ENCODE measurements at regions not wholly inside any gene's neighbourhood (a gene's known extent, or its start where the extent isn't known, plus 50 kb on each side); places are given as distances from the start of the nearest gene placed in this dataset.

- Mint-ChIP-seq H3K4me3 (no peak overlapping the region), H3K4me1 (ENCODE audit: low read depth) (no peaks in the 10 kb centered on the region), H3K27ac (no peak overlapping the region), H3K9me3 (peaks cover 4% of the 10 kb centered on the region), H3K27me3 (ENCODE audit: insufficient read depth) (no peaks in the 10 kb centered on the region), H3K36me3 (ENCODE audit: low read depth) (no peaks in the 10 kb centered on the region)
- intact Hi-C loops (cut with micrococcal nuclease): no loop called here
- no peak for DNase-seq (ENCODE audit: low spot score)
Measured at GRCh38 chr5:125597338-125597737, 825.9 kb upstream of the GRAMD2B start.

GRCh38 chr5:125600559-125600958, 822.6 kb upstream of the GRAMD2B start:
- H3K27ac Mint-ChIP-seq: no peak overlapping the region
- H3K27me3 Mint-ChIP-seq (ENCODE audit: insufficient read depth): no peaks in the 10 kb centered on the region
- no peaks in the 10 kb centered on the region for H3K36me3 Mint-ChIP-seq (ENCODE audit: low read depth)
- no peaks in the 10 kb centered on the region for H3K4me1 Mint-ChIP-seq (ENCODE audit: low read depth)
- H3K4me3 Mint-ChIP-seq: no peak overlapping the region
- no peak for DNase-seq (ENCODE audit: low spot score)
- H3K9me3 Mint-ChIP-seq: peaks cover 4% of the 10 kb centered on the region
- intact Hi-C loops (cut with micrococcal nuclease): no loop called here

GRCh38 chr5:125602184-125602583, 821.0 kb upstream of the GRAMD2B start:
- no peaks in the 10 kb centered on the region for H3K36me3 Mint-ChIP-seq (ENCODE audit: low read depth)
- intact Hi-C loops (cut with micrococcal nuclease): no loop called here
- no peak overlapping the region for H3K27ac Mint-ChIP-seq
- H3K4me1 Mint-ChIP-seq (ENCODE audit: low read depth): no peaks in the 10 kb centered on the region
- no peak overlapping the region for H3K4me3 Mint-ChIP-seq
- H3K9me3 Mint-ChIP-seq: peaks cover 4% of the 10 kb centered on the region
- no peak for DNase-seq (ENCODE audit: low spot score)
- no peaks in the 10 kb centered on the region for H3K27me3 Mint-ChIP-seq (ENCODE audit: insufficient read depth)

- Mint-ChIP-seq H3K4me1 (ENCODE audit: low read depth) (no peaks in the 10 kb centered on the region), H3K4me3 (no peak overlapping the region), H3K36me3 (ENCODE audit: low read depth) (no peaks in the 10 kb centered on the region), H3K27me3 (ENCODE audit: insufficient read depth) (no peaks in the 10 kb centered on the region), H3K27ac (no peak overlapping the region), H3K9me3 (peaks cover 4% of the 10 kb centered on the region)
- DNase-seq (ENCODE audit: low spot score): no peak
- intact Hi-C loops (cut with micrococcal nuclease): no loop called here
Measured at GRCh38 chr5:125603321-125603720, 819.9 kb upstream of the GRAMD2B start.

- H3K36me3 Mint-ChIP-seq (ENCODE audit: low read depth): no peaks in the 10 kb centered on the region
- peaks cover 4% of the 10 kb centered on the region for H3K9me3 Mint-ChIP-seq
- intact Hi-C loops (cut with micrococcal nuclease): no loop called here
- no peak for DNase-seq (ENCODE audit: low spot score)
- H3K27ac Mint-ChIP-seq: no peak overlapping the region
- no peaks in the 10 kb centered on the region for H3K27me3 Mint-ChIP-seq (ENCODE audit: insufficient read depth)
- no peak overlapping the region for H3K4me3 Mint-ChIP-seq
- no peaks in the 10 kb centered on the region for H3K4me1 Mint-ChIP-seq (ENCODE audit: low read depth)
Measured at GRCh38 chr5:125604104-125604503, 819.1 kb upstream of the GRAMD2B start.

- no peaks in the 10 kb centered on the region for H3K4me1 Mint-ChIP-seq (ENCODE audit: low read depth)
- no peak overlapping the region for H3K27ac Mint-ChIP-seq
- no peaks in the 10 kb centered on the region for H3K27me3 Mint-ChIP-seq (ENCODE audit: insufficient read depth)
- H3K36me3 Mint-ChIP-seq (ENCODE audit: low read depth): no peaks in the 10 kb centered on the region
- H3K9me3 Mint-ChIP-seq: no peaks in the 10 kb centered on the region
- intact Hi-C loops (cut with micrococcal nuclease): no loop called here
- H3K4me3 Mint-ChIP-seq: no peak overlapping the region
- DNase-seq (ENCODE audit: low spot score): no peak
Measured at GRCh38 chr5:125607018-125607417, 816.2 kb upstream of the GRAMD2B start.

- no peaks in the 10 kb centered on the region for H3K36me3 Mint-ChIP-seq (ENCODE audit: low read depth)
- no peak overlapping the region for H3K27ac Mint-ChIP-seq
- intact Hi-C loops (cut with micrococcal nuclease): no loop called here
- H3K4me3 Mint-ChIP-seq: no peak overlapping the region
- no peaks in the 10 kb centered on the region for H3K9me3 Mint-ChIP-seq
- H3K4me1 Mint-ChIP-seq (ENCODE audit: low read depth): no peaks in the 10 kb centered on the region
- H3K27me3 Mint-ChIP-seq (ENCODE audit: insufficient read depth): no peaks in the 10 kb centered on the region
- DNase-seq (ENCODE audit: low spot score): no peak
Measured at GRCh38 chr5:125609011-125609410, 814.2 kb upstream of the GRAMD2B start.

- Mint-ChIP-seq H3K4me3 (no peak overlapping the region), H3K27me3 (ENCODE audit: insufficient read depth) (no peaks in the 10 kb centered on the region), H3K36me3 (ENCODE audit: low read depth) (no peaks in the 10 kb centered on the region), H3K27ac (no peak overlapping the region), H3K4me1 (ENCODE audit: low read depth) (no peaks in the 10 kb centered on the region), H3K9me3 (no peaks in the 10 kb centered on the region)
- intact Hi-C loops (cut with micrococcal nuclease): no loop called here
- DNase-seq (ENCODE audit: low spot score): no peak
Measured at GRCh38 chr5:125610892-125611291, 812.3 kb upstream of the GRAMD2B start.

GRCh38 chr5:125611541-125611940, 811.7 kb upstream of the GRAMD2B start:
- Mint-ChIP-seq H3K27me3 (ENCODE audit: insufficient read depth) (no peaks in the 10 kb centered on the region), H3K4me1 (ENCODE audit: low read depth) (no peaks in the 10 kb centered on the region), H3K27ac (no peak overlapping the region), H3K36me3 (ENCODE audit: low read depth) (no peaks in the 10 kb centered on the region), H3K9me3 (no peaks in the 10 kb centered on the region), H3K4me3 (no peak overlapping the region)
- no peak for DNase-seq (ENCODE audit: low spot score)
- intact Hi-C loops (cut with micrococcal nuclease): no loop called here

- intact Hi-C loops (cut with micrococcal nuclease): no loop called here
- H3K27me3 Mint-ChIP-seq (ENCODE audit: insufficient read depth): no peaks in the 10 kb centered on the region
- H3K9me3 Mint-ChIP-seq: no peaks in the 10 kb centered on the region
- H3K36me3 Mint-ChIP-seq (ENCODE audit: low read depth): no peaks in the 10 kb centered on the region
- H3K27ac Mint-ChIP-seq: no peak overlapping the region
- DNase-seq (ENCODE audit: low spot score): no peak
- H3K4me3 Mint-ChIP-seq: no peak overlapping the region
- H3K4me1 Mint-ChIP-seq (ENCODE audit: low read depth): no peaks in the 10 kb centered on the region
Measured at GRCh38 chr5:125612181-125612721, 811.0 kb upstream of the GRAMD2B start.

GRCh38 chr5:125612776-125613175, 810.4 kb upstream of the GRAMD2B start:
- Mint-ChIP-seq H3K36me3 (ENCODE audit: low read depth) (no peaks in the 10 kb centered on the region), H3K27ac (no peak overlapping the region), H3K4me1 (ENCODE audit: low read depth) (no peaks in the 10 kb centered on the region), H3K27me3 (ENCODE audit: insufficient read depth) (no peaks in the 10 kb centered on the region), H3K4me3 (no peak overlapping the region), H3K9me3 (no peaks in the 10 kb centered on the region)
- intact Hi-C loops (cut with micrococcal nuclease): no loop called here
- DNase-seq (ENCODE audit: low spot score): no peak

GRCh38 chr5:125630237-125630636, 793.0 kb upstream of the GRAMD2B start:
- Mint-ChIP-seq H3K4me1 (ENCODE audit: low read depth) (no peaks in the 10 kb centered on the region), H3K9me3 (no peaks in the 10 kb centered on the region), H3K27me3 (ENCODE audit: insufficient read depth) (no peaks in the 10 kb centered on the region), H3K4me3 (no peak overlapping the region), H3K27ac (no peak overlapping the region), H3K36me3 (ENCODE audit: low read depth) (no peaks in the 10 kb centered on the region)
- intact Hi-C loops (cut with micrococcal nuclease): no loop called here
- DNase-seq (ENCODE audit: low spot score): no peak

- Mint-ChIP-seq H3K4me3 (no peak overlapping the region), H3K4me1 (ENCODE audit: low read depth) (no peaks in the 10 kb centered on the region), H3K27me3 (ENCODE audit: insufficient read depth) (no peaks in the 10 kb centered on the region), H3K9me3 (no peaks in the 10 kb centered on the region), H3K36me3 (ENCODE audit: low read depth) (no peaks in the 10 kb centered on the region), H3K27ac (no peak overlapping the region)
- DNase-seq (ENCODE audit: low spot score): no peak
- intact Hi-C loops (cut with micrococcal nuclease): no loop called here
Measured at GRCh38 chr5:125633523-125633922, 789.7 kb upstream of the GRAMD2B start.

- no peak for DNase-seq (ENCODE audit: low spot score)
- no peaks in the 10 kb centered on the region for H3K36me3 Mint-ChIP-seq (ENCODE audit: low read depth)
- H3K27me3 Mint-ChIP-seq (ENCODE audit: insufficient read depth): no peaks in the 10 kb centered on the region
- no peaks in the 10 kb centered on the region for H3K4me1 Mint-ChIP-seq (ENCODE audit: low read depth)
- intact Hi-C loops (cut with micrococcal nuclease): no loop called here
- no peak overlapping the region for H3K4me3 Mint-ChIP-seq
- H3K9me3 Mint-ChIP-seq: no peaks in the 10 kb centered on the region
- no peak overlapping the region for H3K27ac Mint-ChIP-seq
Measured at GRCh38 chr5:125634216-125634835, 788.9 kb upstream of the GRAMD2B start.

Measured in activated T-helper 1 cell treated with anti-CD3 and anti-CD28 coated beads, Interleukin-12 subunit alpha, Interleukin-12 subunit beta, Interleukin-2, Interleukin-4 antibody, amounts not matched to agents 30 ng/mL and 10 ng/mL and 1 ng/mL, durations not matched to agents 14 hours and 24 hours and 36 hours (primary cell).